ENCODE measurements at regions not wholly inside any gene's neighbourhood (a gene's known extent, or its start where the extent isn't known, plus 50 kb on each side); places are given as distances from the start of the nearest gene placed in this dataset.
A peak's percentile ranks its signal among the peaks of the same experiment; 100 is the strongest.

DNA sequence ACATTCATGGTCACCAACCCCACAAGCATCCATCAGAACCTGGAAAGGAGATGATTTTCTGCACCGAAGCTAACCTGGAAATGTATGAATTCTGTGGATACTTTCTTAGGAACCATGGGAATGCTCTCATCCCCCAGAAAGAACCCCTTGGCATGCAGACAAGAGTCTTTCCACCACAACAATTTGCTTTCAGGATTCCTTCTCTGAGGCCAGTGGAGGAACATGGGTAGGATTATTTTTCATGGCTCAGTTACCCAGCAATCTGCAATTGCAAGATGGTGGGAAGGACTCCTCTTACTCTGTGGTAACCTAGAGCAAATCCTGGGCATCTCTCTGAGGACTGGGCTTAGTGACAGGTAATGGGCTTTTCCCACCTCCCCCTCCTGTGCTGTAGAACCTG, 131.9 kb upstream of the MSX1 start:
- Histone ChIP-seq H3K27me3 (ENCODE audit: control insufficient read depth, insufficient read depth, low read length) (no peaks in the 10 kb centered on the region), H3K36me3 (ENCODE audit: control insufficient read depth in 2 of 3, insufficient read depth in 3 of 3, low read length in 3 of 3) (no peaks in the 10 kb centered on the region), H3K4me3 (ENCODE audit: low read length in 3 of 3) (no peak overlapping the region), H3K9me3 (ENCODE audit: control insufficient read depth in 2 of 3, insufficient read depth in 1 of 3, low read length in 3 of 3) (peaks cover 1 to 21% (median 9%) of the 10 kb centered on the region in 3 donors), H3K4me1 (ENCODE audit: control insufficient read depth in 2 of 3, insufficient read depth in 2 of 3, low read depth in 1 of 3, low read length in 3 of 3) (no peaks in the 10 kb centered on the region), H3K27ac (ENCODE audit: low read depth in 2 of 2, low read length in 2 of 2) (no peak overlapping the region), H3K9ac (ENCODE audit: low read length in 3 of 3) (no peak overlapping the region)
- no peak for FAIRE-seq
- intact Hi-C loops (cut with DNase I): no loop called here
- TF ChIP-seq, protein P1, sequence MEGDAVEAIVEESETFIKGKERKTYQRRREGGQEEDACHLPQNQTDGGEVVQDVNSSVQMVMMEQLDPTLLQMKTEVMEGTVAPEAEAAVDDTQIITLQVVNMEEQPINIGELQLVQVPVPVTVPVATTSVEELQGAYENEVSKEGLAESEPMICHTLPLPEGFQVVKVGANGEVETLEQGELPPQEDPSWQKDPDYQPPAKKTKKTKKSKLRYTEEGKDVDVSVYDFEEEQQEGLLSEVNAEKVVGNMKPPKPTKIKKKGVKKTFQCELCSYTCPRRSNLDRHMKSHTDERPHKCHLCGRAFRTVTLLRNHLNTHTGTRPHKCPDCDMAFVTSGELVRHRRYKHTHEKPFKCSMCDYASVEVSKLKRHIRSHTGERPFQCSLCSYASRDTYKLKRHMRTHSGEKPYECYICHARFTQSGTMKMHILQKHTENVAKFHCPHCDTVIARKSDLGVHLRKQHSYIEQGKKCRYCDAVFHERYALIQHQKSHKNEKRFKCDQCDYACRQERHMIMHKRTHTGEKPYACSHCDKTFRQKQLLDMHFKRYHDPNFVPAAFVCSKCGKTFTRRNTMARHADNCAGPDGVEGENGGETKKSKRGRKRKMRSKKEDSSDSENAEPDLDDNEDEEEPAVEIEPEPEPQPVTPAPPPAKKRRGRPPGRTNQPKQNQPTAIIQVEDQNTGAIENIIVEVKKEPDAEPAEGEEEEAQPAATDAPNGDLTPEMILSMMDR (IDR thresholded peaks at IDR 0.05; ENCODE audit: borderline replicate concordance, extremely low read depth, insufficient read depth): no peak
- no peak for DNase-seq

DNA sequence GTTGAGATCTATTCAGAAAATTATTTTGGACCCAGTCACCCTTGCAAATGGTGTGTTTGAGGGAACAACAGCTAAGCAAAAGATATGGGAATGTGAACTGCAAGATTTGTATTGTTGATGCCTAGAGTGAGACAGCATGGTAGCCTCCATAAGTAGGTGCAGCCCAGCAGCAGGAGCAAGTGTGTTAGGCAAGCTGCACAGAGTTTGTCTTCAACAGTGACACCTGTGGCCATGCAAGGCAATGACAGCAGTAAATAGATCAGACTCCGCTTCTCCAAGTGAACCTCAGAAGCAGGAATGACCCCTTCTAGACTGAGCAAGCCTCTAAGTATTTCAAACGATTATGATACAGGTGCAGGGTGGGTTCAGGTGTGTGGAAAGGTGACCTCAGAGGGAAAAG, 133.4 kb upstream of the MSX1 start:
- H3K27me3 ChIP-seq (ENCODE audit: control insufficient read depth, insufficient read depth, low read length): no peaks in the 10 kb centered on the region
- peaks cover 1 to 25% (median 9%) of the 10 kb centered on the region in 3 donors for H3K9me3 ChIP-seq (ENCODE audit: control insufficient read depth in 2 of 3, insufficient read depth in 1 of 3, low read length in 3 of 3)
- no peaks in the 10 kb centered on the region for H3K36me3 ChIP-seq (ENCODE audit: control insufficient read depth in 2 of 3, insufficient read depth in 3 of 3, low read length in 3 of 3)
- TF ChIP-seq, protein P1 (IDR thresholded peaks at IDR 0.05; ENCODE audit: borderline replicate concordance, extremely low read depth, insufficient read depth): no peak
- FAIRE-seq: no peak
- no peak overlapping the region for H3K27ac ChIP-seq (ENCODE audit: low read depth in 2 of 2, low read length in 2 of 2)
- no peak for DNase-seq
- peak overlapping the region in 1 of 3 donors; percentile 14 for H3K4me3 ChIP-seq (ENCODE audit: low read length in 3 of 3)
- H3K4me1 ChIP-seq (ENCODE audit: control insufficient read depth in 2 of 3, insufficient read depth in 2 of 3, low read depth in 1 of 3, low read length in 3 of 3): no peaks in the 10 kb centered on the region
- intact Hi-C loops (cut with DNase I): no loop called here
- no peak overlapping the region for H3K9ac ChIP-seq (ENCODE audit: low read length in 3 of 3)

DNA sequence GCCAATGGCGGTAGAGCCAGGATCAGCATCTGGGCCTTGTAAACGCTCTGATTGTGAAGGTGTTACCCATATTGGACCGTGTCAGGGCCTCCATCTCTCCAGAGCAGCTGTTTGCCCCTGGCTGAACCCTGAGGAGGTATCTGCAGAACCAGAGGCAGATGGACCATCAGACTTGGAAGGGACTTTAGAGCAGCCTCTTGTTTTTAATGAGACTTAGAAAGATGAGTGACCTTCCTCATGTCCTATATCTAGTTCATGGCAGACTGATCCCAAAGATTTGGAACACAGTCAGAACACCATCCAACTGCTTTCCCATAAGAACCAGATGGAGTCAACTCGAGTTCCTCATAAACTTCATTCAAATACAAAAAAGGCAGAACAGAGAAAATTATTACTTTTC, 135.1 kb upstream of the MSX1 start:
- no peak for FAIRE-seq
- Histone ChIP-seq H3K9ac (ENCODE audit: low read length in 3 of 3) (no peak overlapping the region), H3K27me3 (ENCODE audit: control insufficient read depth, insufficient read depth, low read length) (no peaks in the 10 kb centered on the region), H3K27ac (ENCODE audit: low read depth in 2 of 2, low read length in 2 of 2) (no peak overlapping the region), H3K36me3 (ENCODE audit: control insufficient read depth in 2 of 3, insufficient read depth in 3 of 3, low read length in 3 of 3) (no peaks in the 10 kb centered on the region), H3K4me3 (ENCODE audit: low read length in 3 of 3) (no peak overlapping the region), H3K9me3 (ENCODE audit: control insufficient read depth in 2 of 3, insufficient read depth in 1 of 3, low read length in 3 of 3) (peaks cover 1 to 25% (median 9%) of the 10 kb centered on the region in 3 donors), H3K4me1 (ENCODE audit: control insufficient read depth in 2 of 3, insufficient read depth in 2 of 3, low read depth in 1 of 3, low read length in 3 of 3) (no peaks in the 10 kb centered on the region)
- TF ChIP-seq, protein P1 (IDR thresholded peaks at IDR 0.05; ENCODE audit: borderline replicate concordance, extremely low read depth, insufficient read depth): no peak
- intact Hi-C loops (cut with DNase I): no loop called here
- DNase-seq: no peak

DNA sequence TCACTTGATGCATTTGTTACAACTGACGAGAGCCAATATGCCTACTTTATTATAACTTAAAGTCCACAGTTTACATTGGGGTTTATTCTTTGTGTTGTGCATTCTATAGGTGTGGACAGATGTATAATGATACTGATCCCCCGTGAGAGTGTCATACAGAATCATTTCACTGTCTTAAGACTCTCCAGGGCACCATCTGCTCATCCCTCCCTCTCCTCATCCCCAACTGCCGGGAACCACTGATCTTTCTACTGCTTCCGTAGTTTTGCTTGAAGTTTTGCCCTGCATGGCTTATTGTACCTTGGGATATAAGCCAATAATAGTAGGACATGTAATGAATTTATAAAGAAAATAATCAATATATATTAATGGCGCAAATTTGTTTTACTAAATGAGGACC, 137.8 kb upstream of the MSX1 start:
- no peaks in the 10 kb centered on the region for H3K4me1 ChIP-seq (ENCODE audit: control insufficient read depth in 2 of 3, insufficient read depth in 2 of 3, low read depth in 1 of 3, low read length in 3 of 3)
- H3K4me3 ChIP-seq (ENCODE audit: low read length in 3 of 3): no peak overlapping the region
- TF ChIP-seq, protein P1 (IDR thresholded peaks at IDR 0.05; ENCODE audit: borderline replicate concordance, extremely low read depth, insufficient read depth): no peak
- peaks cover 1 to 20% (median 9%) of the 10 kb centered on the region in 3 donors for H3K9me3 ChIP-seq (ENCODE audit: control insufficient read depth in 2 of 3, insufficient read depth in 1 of 3, low read length in 3 of 3)
- DNase-seq (no peak), FAIRE-seq (no peak)
- H3K36me3 ChIP-seq (ENCODE audit: control insufficient read depth in 2 of 3, insufficient read depth in 3 of 3, low read length in 3 of 3): no peaks in the 10 kb centered on the region
- intact Hi-C loops (cut with DNase I): no loop called here
- H3K27ac ChIP-seq (ENCODE audit: low read depth in 2 of 2, low read length in 2 of 2): no peak overlapping the region
- H3K27me3 ChIP-seq (ENCODE audit: control insufficient read depth, insufficient read depth, low read length): no peaks in the 10 kb centered on the region
- no peak overlapping the region for H3K9ac ChIP-seq (ENCODE audit: low read length in 3 of 3)
